ENCODE measurements at regions not wholly inside any gene's neighbourhood (a gene's known extent, or its start where the extent isn't known, plus 50 kb on each side); places are given as distances from the start of the nearest gene placed in this dataset.

DNA sequence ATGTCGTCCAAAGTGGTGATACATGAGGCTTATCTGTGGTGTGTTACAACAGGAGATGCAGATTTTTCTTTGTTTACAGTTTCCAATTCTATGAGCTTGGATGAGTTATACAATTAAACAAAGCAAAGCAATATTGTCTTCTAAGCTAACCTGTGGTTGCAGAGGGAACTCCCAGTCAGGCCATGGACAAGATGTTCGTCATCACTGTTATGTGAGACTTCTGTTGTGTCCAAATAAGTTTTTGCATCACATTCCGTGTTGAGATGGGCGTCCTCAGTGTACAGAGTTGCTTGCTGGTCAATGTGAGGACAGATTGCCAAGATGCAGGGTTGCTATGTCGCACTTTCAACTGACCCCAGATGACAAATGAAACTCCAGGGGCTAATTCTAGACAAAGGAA is 189.3 kb downstream of the IRF8 start:
- WGBS, 2 donors: 83 to 92% methylated on average over 5 of the region's 5 CpGs
- no peaks in the 10 kb centered on the region for H3K4me1 ChIP-seq
- H3K4me3 ChIP-seq: no peak overlapping the region
- no peak overlapping the region for H3K27ac ChIP-seq
- DNase-seq: no peak
- TF ChIP-seq, protein P1, sequence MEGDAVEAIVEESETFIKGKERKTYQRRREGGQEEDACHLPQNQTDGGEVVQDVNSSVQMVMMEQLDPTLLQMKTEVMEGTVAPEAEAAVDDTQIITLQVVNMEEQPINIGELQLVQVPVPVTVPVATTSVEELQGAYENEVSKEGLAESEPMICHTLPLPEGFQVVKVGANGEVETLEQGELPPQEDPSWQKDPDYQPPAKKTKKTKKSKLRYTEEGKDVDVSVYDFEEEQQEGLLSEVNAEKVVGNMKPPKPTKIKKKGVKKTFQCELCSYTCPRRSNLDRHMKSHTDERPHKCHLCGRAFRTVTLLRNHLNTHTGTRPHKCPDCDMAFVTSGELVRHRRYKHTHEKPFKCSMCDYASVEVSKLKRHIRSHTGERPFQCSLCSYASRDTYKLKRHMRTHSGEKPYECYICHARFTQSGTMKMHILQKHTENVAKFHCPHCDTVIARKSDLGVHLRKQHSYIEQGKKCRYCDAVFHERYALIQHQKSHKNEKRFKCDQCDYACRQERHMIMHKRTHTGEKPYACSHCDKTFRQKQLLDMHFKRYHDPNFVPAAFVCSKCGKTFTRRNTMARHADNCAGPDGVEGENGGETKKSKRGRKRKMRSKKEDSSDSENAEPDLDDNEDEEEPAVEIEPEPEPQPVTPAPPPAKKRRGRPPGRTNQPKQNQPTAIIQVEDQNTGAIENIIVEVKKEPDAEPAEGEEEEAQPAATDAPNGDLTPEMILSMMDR (IDR thresholded peaks at IDR 0.05): no peak
- TF ChIP-seq POLR2A (IDR thresholded peaks at IDR 0.05): no peak
- H3K36me3 ChIP-seq (ENCODE audit: low read depth, missing control alignments): no peaks in the 10 kb centered on the region
- no peaks in the 10 kb centered on the region for H3K27me3 ChIP-seq
- H3K9me3 ChIP-seq: no peaks in the 10 kb centered on the region
- intact Hi-C loops (cut with DNase I; ENCODE audit: low total_unique reads): no loop called here

DNA sequence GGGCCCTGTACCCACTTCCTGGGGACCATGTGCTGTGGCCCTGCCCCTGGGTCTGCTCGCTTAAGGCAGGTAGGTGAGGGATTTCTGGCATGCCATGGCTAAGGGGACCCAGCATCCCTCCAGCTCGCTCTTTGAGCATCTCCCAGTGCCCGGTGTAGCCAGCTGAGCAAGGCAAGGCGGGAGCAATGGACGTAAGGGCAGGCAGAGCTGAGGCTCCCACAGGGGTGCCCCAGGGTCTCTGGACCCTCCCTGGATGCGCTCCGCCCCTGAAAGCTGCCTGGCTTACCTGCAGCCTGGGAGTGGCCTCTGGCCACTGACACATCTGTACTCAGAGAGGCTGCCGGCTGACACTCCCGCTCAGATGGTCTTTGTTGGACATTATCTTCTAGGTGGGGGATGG is 189.9 kb downstream of the IRF8 start:
- Histone ChIP-seq H3K27ac (no peak overlapping the region), H3K36me3 (ENCODE audit: low read depth, missing control alignments) (no peaks in the 10 kb centered on the region), H3K9me3 (no peaks in the 10 kb centered on the region), H3K27me3 (no peaks in the 10 kb centered on the region), H3K4me3 (no peak overlapping the region), H3K4me1 (no peaks in the 10 kb centered on the region)
- no peak for TF ChIP-seq POLR2A (IDR thresholded peaks at IDR 0.05)
- TF ChIP-seq, protein P1 (IDR thresholded peaks at IDR 0.05): no peak
- no peak for DNase-seq
- intact Hi-C loops (cut with DNase I; ENCODE audit: low total_unique reads): no loop called here
- WGBS, 2 donors: 80 to 93% methylated on average over 5 to 9 of the region's 9 CpGs

DNA sequence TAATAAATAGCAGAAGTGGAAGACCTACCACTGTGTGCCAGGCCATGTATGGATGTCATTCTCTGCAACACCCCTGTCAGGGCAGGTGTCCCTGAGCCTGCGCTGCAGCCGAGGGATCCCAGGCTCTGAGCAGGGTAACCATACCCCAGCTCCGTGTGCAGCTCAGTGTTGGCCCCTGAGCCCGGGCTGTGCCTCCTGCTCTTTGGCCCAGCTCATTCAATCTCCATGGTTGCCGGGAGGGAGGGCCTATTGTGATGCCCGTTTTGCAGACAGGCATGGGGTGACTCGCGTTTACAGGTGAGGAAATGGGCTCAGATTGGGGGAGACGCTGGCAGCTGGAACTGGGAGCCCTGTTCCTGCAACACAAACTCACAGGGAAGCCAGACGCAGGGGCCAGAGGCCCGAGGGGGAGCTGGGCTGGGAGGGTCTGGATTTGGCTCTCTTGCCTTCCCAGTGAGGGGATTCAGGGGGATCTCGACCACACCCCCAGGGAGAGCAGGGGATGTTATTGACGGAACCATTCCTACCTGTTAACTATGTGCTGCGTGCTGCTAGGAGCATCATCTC is 190.5 kb downstream of the IRF8 start:
- DNase-seq: no peak
- no peaks in the 10 kb centered on the region for H3K36me3 ChIP-seq (ENCODE audit: low read depth, missing control alignments)
- 82% methylated on average over 12 to 14 of the region's 14 CpGs for WGBS, 2 donors
- TF ChIP-seq, protein P1 (IDR thresholded peaks at IDR 0.05): no peak
- TF ChIP-seq POLR2A (IDR thresholded peaks at IDR 0.05): no peak
- no peaks in the 10 kb centered on the region for H3K27me3 ChIP-seq
- no peaks in the 10 kb centered on the region for H3K4me1 ChIP-seq
- no peak overlapping the region for H3K27ac ChIP-seq
- intact Hi-C loops (cut with DNase I; ENCODE audit: low total_unique reads): no loop called here
- no peaks in the 10 kb centered on the region for H3K9me3 ChIP-seq
- no peak overlapping the region for H3K4me3 ChIP-seq

DNA sequence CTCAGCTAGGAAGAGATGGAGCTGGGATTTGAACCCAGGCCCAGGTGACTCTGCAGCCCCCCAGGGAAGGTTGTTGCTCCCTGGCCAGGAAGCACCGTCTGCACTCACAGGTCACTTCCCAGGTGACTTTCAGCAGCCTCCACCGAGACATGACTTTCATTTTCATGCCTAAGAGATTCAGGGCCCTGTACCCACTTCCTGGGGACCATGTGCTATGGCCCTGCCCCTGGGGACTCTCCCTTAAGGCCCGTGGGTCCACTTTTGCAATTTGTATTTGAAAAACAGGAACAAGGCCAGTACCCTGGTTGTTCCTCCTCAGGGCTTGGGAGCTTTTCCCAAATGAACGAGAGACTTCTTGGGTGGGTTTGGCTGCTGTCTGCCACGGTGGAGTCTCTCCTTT is 191.0 kb downstream of the IRF8 start:
- no peaks in the 10 kb centered on the region for H3K4me1 ChIP-seq
- WGBS, 2 donors: 85 to 88% methylated on average over 5 of the region's 5 CpGs
- H3K4me3 ChIP-seq: no peak overlapping the region
- H3K27me3 ChIP-seq: no peaks in the 10 kb centered on the region
- no peak for TF ChIP-seq POLR2A (IDR thresholded peaks at IDR 0.05)
- TF ChIP-seq, protein P1 (IDR thresholded peaks at IDR 0.05): no peak
- no peak overlapping the region for H3K27ac ChIP-seq
- no peaks in the 10 kb centered on the region for H3K36me3 ChIP-seq (ENCODE audit: low read depth, missing control alignments)
- H3K9me3 ChIP-seq: no peaks in the 10 kb centered on the region
- DNase-seq: no peak
- intact Hi-C loops (cut with DNase I; ENCODE audit: low total_unique reads): no loop called here

DNA sequence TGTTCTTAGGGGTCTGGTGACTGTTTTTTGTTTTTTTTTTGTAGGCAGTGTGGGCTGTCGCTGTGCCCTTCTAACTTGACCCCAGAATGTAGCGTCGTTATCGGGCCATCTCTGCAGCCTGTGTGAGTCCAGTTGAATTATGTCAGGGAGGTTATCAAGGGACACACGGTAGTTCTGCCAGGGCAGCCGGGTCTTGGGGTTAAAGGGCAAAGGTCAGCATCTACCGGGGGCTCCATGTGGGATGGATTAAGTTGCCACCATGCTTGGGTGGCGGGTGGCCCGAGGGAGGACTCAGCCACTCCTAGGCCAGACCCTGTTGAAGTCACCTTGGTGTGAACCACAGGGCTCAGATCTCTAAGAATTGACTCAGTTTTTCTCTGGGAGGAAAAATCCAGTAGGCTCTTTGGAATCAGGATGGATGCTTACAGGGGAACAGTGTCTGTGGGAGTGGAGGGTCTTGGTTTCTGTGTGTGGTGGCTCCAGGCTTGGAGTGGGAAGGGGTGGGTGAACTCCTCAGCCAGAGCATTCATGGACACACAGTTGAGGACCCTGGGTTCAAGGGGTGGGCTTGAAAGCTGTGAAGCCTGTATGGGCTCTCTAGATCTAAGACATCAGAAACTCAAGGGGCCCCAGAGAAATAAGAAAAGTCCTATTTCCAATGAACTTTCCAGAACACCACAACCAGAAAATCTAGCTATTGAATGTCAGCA is 191.7 kb downstream of the IRF8 start:
- no peak overlapping the region for H3K27ac ChIP-seq
- H3K36me3 ChIP-seq (ENCODE audit: low read depth, missing control alignments): no peaks in the 10 kb centered on the region
- H3K27me3 ChIP-seq: no peaks in the 10 kb centered on the region
- no peaks in the 10 kb centered on the region for H3K9me3 ChIP-seq
- intact Hi-C loops (cut with DNase I; ENCODE audit: low total_unique reads): no loop called here
- WGBS, 2 donors: 58 to 69% methylated on average over 9 of the region's 9 CpGs
- TF ChIP-seq, protein P1 (IDR thresholded peaks at IDR 0.05): no peak
- no peak for TF ChIP-seq POLR2A (IDR thresholded peaks at IDR 0.05)
- no peaks in the 10 kb centered on the region for H3K4me1 ChIP-seq
- no peak overlapping the region for H3K4me3 ChIP-seq
- DNase-seq: no peak

Data from testis (tissue), 2 donors.